ENCODE measurements at regions not wholly inside any gene's neighbourhood (a gene's known extent, or its start where the extent isn't known, plus 50 kb on each side); places are given as distances from the start of the nearest gene placed in this dataset.

GRCh38 chr5:92849756-92850155, 731.3 kb downstream of the NR2F1-AS1 start:
- H3K4me3 ChIP-seq (ENCODE audit: low read length in 3 of 3): no peak overlapping the region
- no peaks in the 10 kb centered on the region for H3K4me1 ChIP-seq (ENCODE audit: control insufficient read depth in 2 of 3, insufficient read depth in 2 of 3, low read depth in 1 of 3, low read length in 3 of 3)
- TF ChIP-seq CTCF (IDR thresholded peaks at IDR 0.05; ENCODE audit: borderline replicate concordance, extremely low read depth, insufficient read depth): no peak
- H3K27me3 ChIP-seq (ENCODE audit: control insufficient read depth, insufficient read depth, low read length): no peaks in the 10 kb centered on the region
- H3K9me3 ChIP-seq (ENCODE audit: control insufficient read depth in 2 of 3, insufficient read depth in 1 of 3, low read length in 3 of 3): no peaks in the 10 kb centered on the region
- H3K9ac ChIP-seq (ENCODE audit: low read length in 3 of 3): no peak overlapping the region
- FAIRE-seq (no peak), DNase-seq (no peak)
- intact Hi-C loops (cut with DNase I): no loop called here
- no peak overlapping the region for H3K27ac ChIP-seq (ENCODE audit: low read depth in 2 of 2, low read length in 2 of 2)
- no peaks in the 10 kb centered on the region for H3K36me3 ChIP-seq (ENCODE audit: control insufficient read depth in 2 of 3, insufficient read depth in 3 of 3, low read length in 3 of 3)

DNA sequence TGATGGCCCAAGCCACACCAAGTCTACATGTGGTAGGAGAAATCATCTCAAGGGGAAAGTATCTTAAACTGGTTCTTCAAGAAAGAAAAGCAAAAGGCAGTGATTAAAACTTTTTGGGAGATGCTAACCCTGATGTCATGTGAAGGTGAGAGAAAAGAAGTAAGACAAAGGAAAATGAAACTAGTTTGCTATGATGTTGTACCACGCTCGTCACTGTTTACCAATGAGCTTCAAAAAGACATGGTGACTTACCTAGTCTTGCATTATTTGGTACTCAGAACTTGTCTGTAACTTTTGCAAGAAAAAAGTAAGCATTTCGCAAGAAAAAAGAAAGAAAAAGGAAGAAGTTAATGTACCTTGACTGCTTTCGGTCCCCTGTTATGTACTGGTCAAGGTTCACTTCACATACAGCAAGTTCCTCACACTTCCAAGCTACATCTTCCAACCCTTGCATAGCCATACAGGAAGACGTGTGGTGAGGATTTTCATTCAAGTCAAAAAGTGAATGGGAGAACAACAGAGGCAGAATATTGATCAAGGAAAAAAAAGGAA, 739.3 kb downstream of the NR2F1-AS1 start:
- no peak for TF ChIP-seq CTCF (IDR thresholded peaks at IDR 0.05; ENCODE audit: borderline replicate concordance, extremely low read depth, insufficient read depth)
- no peaks in the 10 kb centered on the region for H3K36me3 ChIP-seq (ENCODE audit: control insufficient read depth in 2 of 3, insufficient read depth in 3 of 3, low read length in 3 of 3)
- H3K9ac ChIP-seq (ENCODE audit: low read length in 3 of 3): no peak overlapping the region
- no peaks in the 10 kb centered on the region for H3K9me3 ChIP-seq (ENCODE audit: control insufficient read depth in 2 of 3, insufficient read depth in 1 of 3, low read length in 3 of 3)
- peak in 2 of 5 donors; percentile 27 to 52 for DNase-seq
- no peaks in the 10 kb centered on the region for H3K4me1 ChIP-seq (ENCODE audit: control insufficient read depth in 2 of 3, insufficient read depth in 2 of 3, low read depth in 1 of 3, low read length in 3 of 3)
- no peak overlapping the region for H3K27ac ChIP-seq (ENCODE audit: low read depth in 2 of 2, low read length in 2 of 2)
- no peaks in the 10 kb centered on the region for H3K27me3 ChIP-seq (ENCODE audit: control insufficient read depth, insufficient read depth, low read length)
- intact Hi-C loops (cut with DNase I): no loop called here
- H3K4me3 ChIP-seq (ENCODE audit: low read length in 3 of 3): peak overlapping the region in 2 of 3 donors; percentile 36 to 39
- FAIRE-seq: no peak

- Histone ChIP-seq H3K27ac (ENCODE audit: low read depth in 2 of 2, low read length in 2 of 2) (no peak overlapping the region), H3K36me3 (ENCODE audit: control insufficient read depth in 2 of 3, insufficient read depth in 3 of 3, low read length in 3 of 3) (no peaks in the 10 kb centered on the region), H3K9me3 (ENCODE audit: control insufficient read depth in 2 of 3, insufficient read depth in 1 of 3, low read length in 3 of 3) (no peaks in the 10 kb centered on the region), H3K4me1 (ENCODE audit: control insufficient read depth in 2 of 3, insufficient read depth in 2 of 3, low read depth in 1 of 3, low read length in 3 of 3) (no peaks in the 10 kb centered on the region), H3K9ac (ENCODE audit: low read length in 3 of 3) (no peak overlapping the region), H3K4me3 (ENCODE audit: low read length in 3 of 3) (no peak overlapping the region), H3K27me3 (ENCODE audit: control insufficient read depth, insufficient read depth, low read length) (no peaks in the 10 kb centered on the region)
- intact Hi-C loops (cut with DNase I): no loop called here
- no peak for TF ChIP-seq CTCF (IDR thresholded peaks at IDR 0.05; ENCODE audit: borderline replicate concordance, extremely low read depth, insufficient read depth)
- FAIRE-seq (no peak), DNase-seq (peak in 1 of 5 donors; percentile 29)
Measured at GRCh38 chr5:92838253-92838652, 742.8 kb downstream of the NR2F1-AS1 start.
